Activated CD4-positive, alpha-beta T cell treated with anti-CD3 and anti-CD28 coated beads for 1 hour (primary cell): ENCODE measurements at regions not wholly inside any gene's neighbourhood (a gene's known extent, or its start where the extent isn't known, plus 50 kb on each side); places are given as distances from the start of the nearest gene placed in this dataset.
A peak's percentile ranks its signal among the peaks of the same experiment; 100 is the strongest.
"Not testable (repeated sequence)": the region's sequence is repeated elsewhere in the genome, so short reads cannot be mapped to it uniquely, and the experiment has no call there.

Source experiments
- DNase-seq: peaks from one replicate; pipeline ENCODE4 v3.0.0-alpha.2; 2020

DNA sequence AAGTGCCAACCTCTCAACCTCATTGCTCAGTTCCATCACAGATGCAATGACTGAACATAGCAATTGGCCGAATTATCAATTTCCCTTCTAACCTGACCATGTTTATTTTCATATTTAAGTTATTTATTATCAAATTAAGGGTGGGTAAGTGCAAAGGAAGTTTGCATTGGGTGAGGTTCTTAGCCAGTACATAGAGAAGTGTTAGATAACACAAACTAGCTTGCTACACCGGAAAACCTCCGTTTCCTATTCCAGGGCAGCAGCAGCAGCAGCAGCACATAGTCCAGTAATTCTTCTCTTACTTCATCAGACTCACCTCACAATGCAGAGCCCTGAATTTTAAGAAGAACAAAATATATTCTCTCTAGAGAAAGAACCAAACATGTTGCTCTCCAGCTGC is 200.5 kb upstream of the OR4E1 start:
- DNase-seq = no peak

DNA sequence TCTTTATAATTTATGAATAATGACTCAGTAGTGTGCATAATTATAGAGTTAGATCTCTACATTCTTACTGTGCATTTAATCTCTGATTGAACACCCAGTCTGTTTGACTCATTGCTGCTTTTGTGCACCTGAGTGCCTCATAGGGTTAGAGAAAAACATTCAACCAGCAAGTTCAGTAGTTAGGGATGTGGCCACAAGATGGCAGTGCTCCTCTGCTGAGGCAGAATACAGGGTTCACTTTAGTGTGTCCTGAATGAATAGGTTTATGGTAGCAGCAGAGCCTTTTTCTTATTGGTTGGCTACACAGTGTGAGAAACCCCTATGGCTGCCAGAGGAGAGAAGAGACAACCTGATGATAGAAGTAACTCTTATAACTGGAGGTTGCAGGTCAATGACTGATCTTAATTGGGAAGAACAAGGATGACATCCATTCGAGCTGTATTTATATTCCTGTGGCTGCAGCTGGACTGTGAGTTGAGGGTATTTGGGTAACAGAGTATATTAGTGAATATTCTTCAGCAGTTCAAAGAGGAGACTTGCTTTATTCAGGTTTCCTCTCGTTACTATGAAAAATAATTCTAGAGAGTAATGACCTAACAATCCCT is 194.9 kb upstream of the OR4E1 start:
- peak; percentile 66 for DNase-seq

DNA sequence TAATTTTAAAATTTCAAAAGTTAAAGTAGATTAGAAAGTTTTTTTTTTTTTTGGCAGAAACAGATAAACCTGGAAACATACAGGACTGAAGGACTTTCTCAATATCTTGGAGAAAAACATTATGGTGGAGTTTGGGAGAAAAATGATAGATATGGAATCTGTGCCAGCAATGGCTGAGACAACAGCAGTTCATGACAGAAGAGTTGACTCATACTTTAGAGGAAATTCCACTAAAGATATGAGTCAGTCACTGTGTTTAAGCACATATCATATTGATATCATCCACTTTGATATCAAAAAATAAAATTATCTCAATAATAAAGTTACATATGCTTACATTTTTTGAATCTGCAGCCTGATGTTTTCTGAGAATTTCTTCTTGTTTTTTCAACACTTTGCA is 193.9 kb upstream of the OR4E1 start:
- no peak for DNase-seq

DNA sequence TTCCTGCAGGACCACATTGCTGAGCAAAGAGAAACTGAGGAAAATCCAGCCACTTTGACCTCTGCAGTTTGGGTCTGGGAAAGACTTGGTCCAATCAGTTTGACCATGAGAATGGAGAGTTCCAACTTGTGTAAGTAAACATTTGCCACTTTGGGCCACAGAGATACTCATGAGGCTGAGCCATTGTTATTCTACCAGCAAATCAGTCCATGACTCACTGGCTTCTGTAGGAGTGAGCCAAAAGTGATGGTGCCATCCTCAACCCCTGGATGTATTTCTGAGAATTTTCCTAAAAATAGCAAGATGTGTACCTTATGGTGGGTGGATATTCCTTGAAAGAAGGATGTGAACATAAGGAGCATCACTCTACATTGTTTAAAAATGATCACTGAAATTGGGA is 192.9 kb upstream of the OR4E1 start:
- no peak for DNase-seq

DNA sequence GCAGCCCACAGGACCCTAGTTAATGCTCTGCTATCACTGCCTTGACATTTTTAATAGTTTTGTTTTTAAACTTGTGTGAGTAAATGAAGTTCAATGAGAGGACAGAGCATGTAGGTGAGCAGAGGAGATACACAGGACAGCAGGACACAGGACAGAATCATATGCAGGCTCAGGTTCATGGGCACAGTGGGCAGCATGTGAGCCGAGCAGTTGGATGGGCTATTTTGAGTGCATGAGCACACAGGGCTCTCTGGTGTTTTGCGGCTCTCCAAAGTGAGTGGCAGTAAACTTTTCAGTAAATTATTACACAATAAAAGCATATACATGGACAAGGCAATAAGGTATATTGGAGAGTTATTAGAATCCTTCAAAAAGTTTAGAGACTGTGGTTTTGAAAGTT is 189.7 kb upstream of the OR4E1 start:
- no peak for DNase-seq

DNA sequence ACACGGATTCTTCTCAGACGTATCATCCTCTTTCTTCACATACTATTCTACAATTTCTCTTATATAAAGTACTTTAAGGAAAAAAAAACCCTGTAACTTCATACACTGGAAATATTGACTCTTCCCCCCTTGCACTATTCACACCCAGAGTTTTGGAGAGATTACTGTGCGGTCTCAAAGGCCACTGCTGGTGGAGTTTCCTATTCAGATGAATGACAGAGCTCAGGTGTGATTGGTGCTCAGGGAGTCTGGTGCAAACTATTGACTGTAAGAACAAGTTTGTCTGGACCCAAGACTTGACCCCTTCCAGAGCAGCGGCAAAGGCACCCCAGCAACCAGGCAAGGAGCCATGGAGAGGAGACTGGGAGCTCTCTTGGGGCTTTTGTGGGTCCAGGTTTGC is 187.5 kb upstream of the OR4E1 start:
- no peak for DNase-seq

DNA sequence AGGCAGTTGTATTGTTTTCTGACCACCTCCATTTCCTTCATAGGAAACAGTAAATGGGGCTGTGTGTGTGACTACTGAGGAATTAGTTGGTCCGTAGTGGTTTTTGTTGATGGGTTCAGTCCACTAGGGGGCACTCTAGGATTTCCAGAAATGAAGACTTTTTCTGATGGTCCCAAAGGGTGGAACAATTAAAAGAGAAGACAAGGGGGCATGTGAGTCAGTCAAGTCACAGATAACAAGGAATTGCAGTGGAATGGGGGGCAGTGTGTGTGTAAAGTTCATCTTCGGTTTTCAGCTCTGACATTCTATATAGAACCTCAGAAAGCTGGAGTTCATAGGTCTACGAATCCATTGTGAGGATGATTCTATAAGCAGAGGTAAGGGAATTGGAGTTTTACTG is 186.6 kb upstream of the OR4E1 start:
- DNase-seq = no peak

DNA sequence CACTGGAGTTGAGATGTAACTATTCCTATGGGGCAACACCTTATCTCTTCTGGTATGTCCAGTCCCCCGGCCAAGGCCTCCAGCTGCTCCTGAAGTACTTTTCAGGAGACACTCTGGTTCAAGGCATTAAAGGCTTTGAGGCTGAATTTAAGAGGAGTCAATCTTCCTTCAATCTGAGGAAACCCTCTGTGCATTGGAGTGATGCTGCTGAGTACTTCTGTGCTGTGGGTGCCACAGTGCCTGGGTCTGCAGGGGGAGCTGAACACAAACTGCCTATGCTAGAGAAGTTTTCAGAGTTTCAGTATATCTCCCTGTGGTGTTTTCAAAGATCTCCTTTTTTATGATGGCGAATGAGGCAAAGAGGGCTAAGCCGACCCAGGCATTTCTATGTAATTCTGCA is 179.2 kb upstream of the OR4E1 start:
- no peak for DNase-seq

DNA sequence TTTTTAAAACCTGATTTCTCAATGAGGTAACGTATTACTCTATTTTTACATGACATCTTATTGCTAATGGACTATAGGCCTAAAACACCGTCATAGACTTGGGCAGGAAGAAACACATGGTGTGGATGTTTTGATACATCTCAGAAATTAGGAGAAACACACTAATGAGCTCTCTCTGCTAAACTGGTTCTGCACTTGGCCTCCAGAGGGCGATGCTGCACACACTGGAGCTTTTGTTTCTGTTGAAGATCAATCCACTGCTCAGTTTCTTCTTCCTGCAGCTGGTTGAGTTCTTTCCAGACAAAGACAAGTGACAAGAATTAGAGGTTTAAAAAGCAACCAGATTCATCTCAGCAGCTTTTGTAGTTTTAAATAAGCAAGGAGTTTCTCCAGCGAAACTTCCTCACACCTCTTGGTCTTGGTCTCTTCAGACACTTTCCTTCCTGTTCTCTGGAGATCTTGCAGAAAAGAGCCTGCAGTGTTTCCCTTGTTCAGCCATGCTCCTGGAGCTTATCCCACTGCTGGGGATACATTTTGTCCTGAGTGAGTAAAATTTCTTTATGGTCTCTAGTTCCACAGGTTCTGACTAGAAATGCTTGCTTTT is 178.5 kb upstream of the OR4E1 start:
- peak; percentile 57 for DNase-seq

DNA sequence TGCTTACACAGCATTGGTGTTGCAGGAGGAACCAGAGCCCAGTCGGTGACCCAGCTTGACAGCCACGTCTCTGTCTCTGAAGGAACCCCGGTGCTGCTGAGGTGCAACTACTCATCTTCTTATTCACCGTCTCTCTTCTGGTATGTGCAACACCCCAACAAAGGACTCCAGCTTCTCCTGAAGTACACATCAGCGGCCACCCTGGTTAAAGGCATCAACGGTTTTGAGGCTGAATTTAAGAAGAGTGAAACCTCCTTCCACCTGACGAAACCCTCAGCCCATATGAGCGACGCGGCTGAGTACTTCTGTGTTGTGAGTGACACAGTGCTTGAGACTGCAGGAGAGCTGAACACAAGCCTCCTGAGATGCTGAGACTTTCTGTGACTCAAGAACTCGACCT is 173.3 kb upstream of the OR4E1 start:
- DNase-seq = not testable (repeated sequence)

DNA sequence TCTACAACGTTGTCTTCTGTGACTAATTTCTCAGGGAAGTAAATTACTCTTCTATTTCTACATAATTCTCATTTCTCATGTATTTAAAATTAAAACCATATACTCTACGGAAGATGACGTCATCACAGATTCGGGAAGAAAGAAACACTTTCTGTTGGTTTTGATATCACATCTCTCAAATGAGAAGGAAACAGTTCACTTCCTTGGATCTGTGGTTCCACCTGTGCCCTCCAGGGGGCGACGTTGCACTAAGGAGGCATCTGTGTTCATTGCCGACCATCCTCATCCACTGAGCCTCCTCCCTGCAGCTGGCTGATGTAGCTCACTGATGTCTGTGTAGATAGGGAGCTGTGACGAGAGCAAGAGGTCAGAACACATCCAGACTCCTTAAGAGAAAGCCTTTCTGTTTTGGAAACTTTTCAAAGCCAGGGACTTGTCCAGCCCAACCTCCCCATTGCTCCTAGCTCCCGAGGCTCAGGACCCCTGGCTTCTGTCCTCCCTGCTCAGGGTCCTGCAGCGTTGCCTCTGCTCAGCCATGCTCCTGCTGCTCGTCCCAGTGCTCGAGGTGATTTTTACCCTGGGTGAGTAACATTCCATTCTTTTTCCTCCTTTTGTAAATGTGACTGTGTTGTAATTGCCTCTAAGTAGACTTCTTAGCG is 172.7 kb upstream of the OR4E1 start:
- peak; percentile 58 for DNase-seq

DNA sequence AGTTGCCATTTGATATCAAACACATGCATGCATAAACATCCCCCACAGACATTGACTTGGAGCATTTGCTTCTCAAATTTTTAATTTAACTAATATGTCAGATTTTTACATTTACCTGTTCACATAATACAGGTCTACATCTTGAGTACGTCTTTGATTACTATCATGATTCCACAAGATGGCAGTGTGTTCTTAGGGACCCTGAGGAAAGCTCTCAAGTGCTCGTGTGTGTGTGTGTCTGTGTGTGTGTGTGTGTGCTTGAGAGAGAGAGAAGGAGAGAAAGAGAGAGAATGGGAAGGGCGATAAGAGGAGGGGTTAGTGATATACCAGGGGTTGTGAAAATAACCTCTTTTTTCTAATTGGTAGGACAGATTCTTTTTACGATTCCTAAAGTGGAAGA is 167.1 kb upstream of the OR4E1 start:
- no peak for DNase-seq

DNA sequence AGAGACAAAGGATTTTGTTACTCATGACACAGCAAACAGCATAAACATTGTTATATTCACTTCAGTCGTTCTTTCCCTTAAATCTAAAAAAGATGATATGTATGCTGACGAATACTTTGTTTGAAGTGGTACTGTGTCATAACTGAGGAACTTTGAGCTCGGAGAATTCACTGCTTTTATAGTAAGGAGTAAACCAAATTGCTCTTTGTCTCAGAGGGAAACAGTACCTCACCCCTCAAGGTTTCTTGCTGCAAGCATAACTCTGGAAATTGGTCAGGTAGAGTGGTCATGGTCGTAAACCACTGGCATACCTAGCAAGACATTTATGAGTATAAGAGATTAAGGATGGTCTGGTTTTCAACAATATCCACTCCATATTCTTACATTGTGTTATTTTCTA is 160.2 kb upstream of the OR4E1 start:
- DNase-seq = no peak

DNA sequence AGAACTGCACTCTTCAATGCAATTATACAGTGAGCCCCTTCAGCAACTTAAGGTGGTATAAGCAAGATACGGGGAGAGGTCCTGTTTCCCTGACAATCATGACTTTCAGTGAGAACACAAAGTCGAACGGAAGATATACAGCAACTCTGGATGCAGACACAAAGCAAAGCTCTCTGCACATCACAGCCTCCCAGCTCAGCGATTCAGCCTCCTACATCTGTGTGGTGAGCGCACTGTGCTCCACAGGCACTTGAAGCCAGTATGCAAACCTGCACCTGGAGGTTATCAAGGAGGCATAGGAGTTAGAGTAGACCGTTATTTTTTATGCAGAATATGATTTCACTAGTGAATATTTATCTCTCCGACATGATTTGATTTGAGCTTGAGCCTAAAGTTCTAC is 152.2 kb upstream of the OR4E1 start:
- no peak for DNase-seq

DNA sequence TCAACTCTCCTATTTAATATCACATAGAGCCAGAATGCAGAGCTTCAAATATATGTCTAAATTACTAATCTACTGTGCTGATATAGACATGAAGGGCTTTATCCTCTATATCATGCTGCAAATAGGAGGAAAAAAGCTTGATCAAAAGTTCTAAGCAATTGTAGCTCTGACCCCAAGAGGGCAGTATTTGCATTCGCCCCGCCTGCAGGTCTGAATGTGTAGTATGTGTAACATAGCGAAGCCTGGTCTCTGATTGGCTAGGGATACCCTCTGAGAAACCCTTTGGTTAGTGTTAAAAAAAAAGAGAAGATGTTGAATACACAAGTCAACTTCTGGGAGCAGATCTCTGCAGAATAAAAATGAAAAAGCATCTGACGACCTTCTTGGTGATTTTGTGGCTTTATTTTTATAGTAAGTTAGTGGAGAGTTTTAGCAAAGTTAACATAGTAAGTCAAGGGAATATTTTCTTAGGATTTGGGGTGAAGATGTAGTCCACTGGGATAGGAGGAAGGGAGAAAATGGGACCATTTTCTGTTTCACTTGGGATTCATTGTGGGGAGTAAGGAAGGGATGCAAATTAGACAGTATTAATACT is 151.6 kb upstream of the OR4E1 start:
- peak; percentile 12 for DNase-seq

DNA sequence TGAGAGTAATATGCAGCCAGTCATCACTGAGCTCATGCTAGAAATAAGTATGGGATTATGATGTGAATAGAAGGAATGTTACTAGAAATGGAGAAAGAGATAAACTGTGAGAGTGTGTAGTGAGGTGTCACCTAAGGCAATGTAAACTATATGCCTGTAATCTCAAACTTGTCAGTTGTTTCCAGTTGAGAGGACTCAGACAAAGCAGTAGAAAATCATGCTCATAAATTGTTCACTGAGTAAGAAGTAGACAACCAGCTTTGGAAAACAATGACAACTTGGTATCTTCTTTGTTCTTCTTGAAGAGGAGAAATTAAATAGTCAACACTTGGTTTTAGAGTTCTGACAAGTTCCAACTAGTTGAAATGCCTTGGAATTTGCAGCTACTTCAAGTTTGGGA is 148.5 kb upstream of the OR4E1 start:
- DNase-seq = no peak

DNA sequence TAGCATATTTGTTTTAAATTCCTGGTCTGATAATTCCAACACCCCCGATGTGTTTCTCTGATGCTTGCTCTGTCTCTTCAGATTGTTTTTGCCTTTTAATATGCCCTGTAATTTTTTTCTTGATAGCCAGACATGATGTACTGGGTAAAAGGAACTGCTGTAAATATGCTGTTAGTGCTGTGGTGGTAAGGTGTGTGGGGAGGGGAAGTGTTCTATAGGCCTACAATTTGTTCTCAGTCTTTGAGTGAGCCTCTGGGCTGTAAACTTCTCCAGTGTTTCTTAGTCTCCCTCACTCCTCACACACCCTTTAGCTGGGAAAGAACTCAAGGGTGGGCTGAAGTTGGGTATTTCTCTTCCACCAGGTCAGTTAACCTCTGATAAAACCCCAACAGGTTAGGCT is 147.0 kb upstream of the OR4E1 start:
- DNase-seq = no peak

DNA sequence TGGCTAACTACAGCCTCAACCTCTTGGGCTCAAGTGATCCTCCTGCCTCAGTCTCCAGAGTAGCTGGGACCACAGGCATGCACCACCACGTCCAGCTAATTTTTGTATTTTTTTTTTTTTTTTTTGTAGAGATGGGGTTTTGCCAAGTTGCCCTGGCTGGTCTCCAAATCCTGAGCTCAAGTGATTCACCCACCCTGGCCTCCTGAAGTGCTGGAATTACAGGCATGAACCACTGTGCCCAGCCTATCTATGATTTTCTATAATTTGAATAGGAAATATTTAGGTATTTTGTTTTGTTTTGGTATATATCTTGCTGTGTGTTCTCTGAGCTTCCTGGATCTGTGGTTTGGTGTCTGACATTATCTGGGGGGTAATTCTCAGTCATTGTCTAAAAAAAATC is 146.3 kb upstream of the OR4E1 start:
- not testable (repeated sequence) for DNase-seq

DNA sequence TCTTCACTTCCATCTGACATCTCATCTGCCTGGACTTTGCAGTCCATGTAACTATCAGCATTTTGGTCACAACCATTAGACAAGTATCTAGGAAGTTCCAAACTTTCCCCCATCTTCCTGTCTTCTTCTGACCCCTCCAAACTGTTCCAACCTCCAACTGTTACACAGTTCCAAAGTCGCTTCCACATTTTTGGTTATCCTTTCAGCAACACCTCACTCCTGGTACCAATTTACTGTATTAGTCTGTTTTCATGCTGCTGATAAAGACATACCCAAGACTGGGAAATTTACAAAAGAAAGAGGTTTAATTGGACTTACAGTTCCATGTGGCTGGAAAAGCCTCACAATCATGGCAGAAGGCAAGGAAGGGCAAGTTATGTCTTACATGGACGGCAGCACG is 143.4 kb upstream of the OR4E1 start:
- DNase-seq = not testable (repeated sequence)

DNA sequence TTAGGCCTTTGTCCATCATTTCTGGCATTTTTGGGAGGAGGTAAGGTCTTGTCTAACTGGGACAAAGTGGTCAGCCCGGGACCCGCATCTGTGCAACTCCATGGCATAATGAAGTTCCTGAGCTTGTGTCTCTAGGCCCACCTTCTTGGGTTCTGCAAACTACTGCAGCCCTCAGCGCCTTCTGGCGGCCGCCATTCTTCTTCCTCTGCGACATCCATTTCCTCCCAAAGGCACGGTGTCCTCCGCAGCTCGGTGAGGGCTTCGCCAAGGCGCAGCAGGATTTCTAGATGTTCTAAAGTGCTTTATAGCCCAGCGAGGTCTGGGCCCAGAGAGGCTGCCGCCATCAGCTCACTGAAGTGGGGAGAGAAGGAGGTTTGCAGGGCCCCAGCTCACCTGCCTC is 134.4 kb upstream of the OR4E1 start:
- DNase-seq = no peak

DNA sequence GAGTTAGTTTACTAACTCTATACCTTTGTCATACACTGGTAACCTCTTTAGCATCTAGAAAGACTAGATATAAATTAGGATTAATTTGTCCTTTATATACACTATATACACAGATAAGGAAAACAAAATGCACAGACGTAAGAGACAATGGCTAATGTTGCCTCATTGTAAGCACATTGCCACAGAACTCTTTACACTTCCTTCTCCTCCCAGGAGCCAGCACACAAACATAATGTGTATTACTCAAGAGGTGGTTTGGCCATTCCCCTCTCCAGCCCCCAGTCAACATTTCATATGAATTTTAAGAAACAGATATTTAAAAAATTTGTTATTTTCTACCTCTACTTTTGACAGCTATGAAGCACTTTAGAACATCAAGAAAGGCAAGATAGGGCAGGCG is 131.4 kb upstream of the OR4E1 start:
- DNase-seq = no peak

DNA sequence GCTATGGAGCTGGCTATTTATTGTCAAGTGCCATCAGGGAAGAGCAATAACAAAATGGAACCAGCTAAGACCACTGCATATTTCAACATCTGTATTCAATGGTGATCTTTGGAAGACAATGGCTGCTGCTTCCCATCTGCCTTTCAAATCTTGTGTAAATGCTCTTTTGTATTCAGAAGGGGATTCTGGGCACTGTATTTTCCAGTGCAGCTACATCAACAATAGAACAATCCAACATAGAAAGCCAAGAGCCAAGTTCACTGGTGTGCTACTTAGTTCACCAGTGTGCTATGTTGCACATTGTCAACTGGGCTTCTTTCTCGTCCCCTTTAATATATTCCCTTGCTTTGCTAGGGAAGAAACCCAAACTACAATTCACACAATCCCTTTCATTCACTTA is 128.8 kb upstream of the OR4E1 start:
- DNase-seq = no peak

DNA sequence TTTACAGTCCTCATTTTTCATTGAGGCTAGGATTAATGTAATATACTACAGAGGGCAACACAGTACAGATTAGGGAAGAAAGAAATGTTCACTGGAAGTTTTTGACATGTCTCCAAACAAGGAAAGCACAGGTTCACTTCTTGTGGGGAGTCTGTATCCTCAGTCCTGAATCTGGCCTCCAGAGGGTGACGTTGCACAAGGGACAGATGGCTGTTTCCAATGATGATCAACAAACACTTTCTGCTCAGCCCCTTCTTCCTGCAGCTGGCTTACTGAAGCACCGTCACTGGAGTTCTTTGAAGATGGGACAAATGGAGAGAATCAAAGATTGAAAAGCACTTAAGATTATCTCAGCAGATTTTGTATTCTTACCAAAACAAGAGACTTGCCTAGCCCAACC is 123.3 kb upstream of the OR4E1 start:
- no peak for DNase-seq

DNA sequence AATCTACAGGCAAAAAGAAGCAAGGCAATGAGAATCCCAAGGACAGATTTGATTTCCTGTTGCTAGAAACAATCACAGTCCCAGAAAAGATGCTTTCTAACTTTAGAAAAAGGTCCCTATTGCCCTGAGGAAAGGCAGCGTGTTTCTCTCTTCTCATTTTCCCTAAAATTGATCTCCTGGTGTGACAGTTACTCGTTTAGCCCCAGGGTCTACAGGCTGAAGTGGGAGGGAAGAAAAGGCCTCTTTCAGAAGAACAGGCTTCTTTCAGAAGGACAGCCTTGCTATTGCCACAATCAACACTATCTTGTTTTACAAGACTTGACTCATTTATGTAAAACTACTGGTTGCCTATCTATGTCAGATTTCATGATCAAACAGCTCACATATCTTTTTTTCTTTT is 121.8 kb upstream of the OR4E1 start:
- DNase-seq = no peak

DNA sequence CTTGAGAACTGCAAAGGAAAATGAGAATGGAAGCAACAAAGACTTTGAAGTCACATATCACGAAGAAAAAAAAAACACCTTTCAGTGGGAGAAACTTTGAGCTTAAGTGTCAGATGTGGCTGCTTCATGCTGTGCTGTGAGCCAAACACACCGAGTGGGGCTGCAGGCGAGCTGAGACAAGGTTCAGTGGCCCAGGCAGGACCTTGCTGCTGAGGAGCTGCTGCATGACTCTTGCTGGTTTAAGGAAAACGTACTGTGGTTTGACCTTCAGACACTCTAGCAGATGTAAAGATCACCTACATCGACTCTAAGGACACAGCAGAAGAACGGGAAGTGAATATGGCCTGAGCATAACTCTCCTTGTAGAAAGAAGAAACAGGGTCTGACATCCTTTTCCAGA is 118.1 kb upstream of the OR4E1 start:
- no peak for DNase-seq
